GM18870 (cell line): ENCODE measurements at regions not wholly inside any gene's neighbourhood (a gene's known extent, or its start where the extent isn't known, plus 50 kb on each side); places are given as distances from the start of the nearest gene placed in this dataset.

ENCODE experiments used
- ATAC-seq: cut with Tn5 transposase; IDR thresholded peaks from one replicate; pipeline ENCODE4 v1.9.1; 2021; ENCODE audit warnings: moderate library complexity; ENCODE audit not compliant: unreplicated experiment

- ATAC-seq: no peak
These were observed 172.6 kb upstream of the PRPS1L1 start for GRCh38 chr7:18200266-18200665.

- ATAC-seq: no peak
These were observed 173.2 kb upstream of the PRPS1L1 start for GRCh38 chr7:18200855-18201254.

GRCh38 chr7:18201350-18201749 is 173.7 kb upstream of the PRPS1L1 start:
- no peak for ATAC-seq

GRCh38 chr7:18202315-18203045 is 174.8 kb upstream of the PRPS1L1 start:
- ATAC-seq: peak; percentile 58

- ATAC-seq: no peak
These were observed 178.7 kb upstream of the PRPS1L1 start for GRCh38 chr7:18206331-18206730.

- no peak for ATAC-seq
These were observed 181.3 kb upstream of the PRPS1L1 start for GRCh38 chr7:18208921-18209320.

- ATAC-seq: no peak
These were observed 182.7 kb upstream of the PRPS1L1 start for GRCh38 chr7:18210377-18210776.

GRCh38 chr7:18210788-18211187 is 183.1 kb upstream of the PRPS1L1 start:
- no peak for ATAC-seq

- no peak for ATAC-seq
These were observed 184.7 kb upstream of the PRPS1L1 start for GRCh38 chr7:18212308-18212707.

GRCh38 chr7:18212758-18213157 is 185.1 kb upstream of the PRPS1L1 start:
- ATAC-seq: no peak

GRCh38 chr7:18213652-18214051 is 186.0 kb upstream of the PRPS1L1 start:
- no peak for ATAC-seq

GRCh38 chr7:18216270-18216669 is 188.6 kb upstream of the PRPS1L1 start:
- ATAC-seq: no peak

- ATAC-seq: no peak
These were observed 194.0 kb upstream of the PRPS1L1 start for GRCh38 chr7:18221377-18222293.

- ATAC-seq: no peak
These were observed 195.0 kb upstream of the PRPS1L1 start for GRCh38 chr7:18222636-18223035.

- no peak for ATAC-seq
These were observed 196.5 kb upstream of the PRPS1L1 start for GRCh38 chr7:18224138-18224537.

GRCh38 chr7:18225067-18225466 is 197.4 kb upstream of the PRPS1L1 start:
- no peak for ATAC-seq

GRCh38 chr7:18226598-18226997 is 199.0 kb upstream of the PRPS1L1 start:
- no peak for ATAC-seq

GRCh38 chr7:18228686-18229085 is 201.0 kb upstream of the PRPS1L1 start:
- no peak for ATAC-seq

- no peak for ATAC-seq
These were observed 202.6 kb upstream of the PRPS1L1 start for GRCh38 chr7:18230271-18230670.

- no peak for ATAC-seq
These were observed 204.2 kb upstream of the PRPS1L1 start for GRCh38 chr7:18231854-18232253.

- ATAC-seq: no peak
These were observed 206.9 kb upstream of the PRPS1L1 start for GRCh38 chr7:18234519-18234918.

GRCh38 chr7:18235819-18236218 is 208.2 kb upstream of the PRPS1L1 start:
- ATAC-seq: no peak
